Natural killer cell (primary cell): ENCODE measurements at regions not wholly inside any gene's neighbourhood (a gene's known extent, or its start where the extent isn't known, plus 50 kb on each side); places are given as distances from the start of the nearest gene placed in this dataset.

Experiments used
- ATAC-seq, 3 donors: fragments of 150-1000 bp in 2 of 3; fragments of 200-7000 bp in 1 of 3; cut with Tn5 transposase; 1 replicate in 1 of 3; 2 replicates in 2 of 3; pipeline ENCODE4 v1.10.0; 2021; ENCODE audit warnings: mild to moderate bottlenecking in 2 of 3, moderate library complexity in 2 of 3
- DNase-seq, 2 donors: peaks; one replicate each; pipeline versions ENCODE4 v3.0.0 to v3.0.0-alpha.2; 2013 to 2021; ENCODE audit warnings: mixed read lengths in 1 of 2
- H3K27ac ChIP-seq: one replicate; pipeline ENCODE4 v1.5.1; 2013; ENCODE audit warnings: mild to moderate bottlenecking, low read length
- H3K27me3 ChIP-seq: one replicate; pipeline ENCODE4 v1.6.1; 2013; ENCODE audit warnings: low read length; ENCODE audit not compliant: control insufficient read depth, insufficient read depth
- H3K36me3 ChIP-seq: one replicate; pipeline ENCODE4 v1.6.1; 2013; ENCODE audit warnings: low read length; ENCODE audit not compliant: control insufficient read depth, insufficient read depth
- H3K4me1 ChIP-seq: one replicate; pipeline ENCODE4 v1.6.1; 2013; ENCODE audit warnings: low read length; ENCODE audit not compliant: control insufficient read depth, insufficient read depth
- H3K4me3 ChIP-seq: one replicate; pipeline ENCODE4 v1.5.1; 2013; ENCODE audit warnings: low read length
- H3K9me3 ChIP-seq: one replicate; pipeline ENCODE4 v1.6.1; 2013; ENCODE audit warnings: low read length; ENCODE audit not compliant: control insufficient read depth, insufficient read depth
- H3K27ac Mint-ChIP-seq, 2 donors: one replicate each; pipeline ENCODE4 v1.8.0; 2022; ENCODE audit warnings: mild to moderate bottlenecking in 2 of 2, mixed read lengths in 2 of 2, moderate library complexity in 1 of 2
- H3K27me3 Mint-ChIP-seq, 2 donors: one replicate each; pipeline ENCODE4 v1.8.0; 2022; ENCODE audit warnings: low read depth in 2 of 2, mixed read lengths in 2 of 2
- H3K36me3 Mint-ChIP-seq: one replicate; pipeline ENCODE4 v1.8.0; 2022; ENCODE audit warnings: mixed read lengths
- H3K4me1 Mint-ChIP-seq, 2 donors: one replicate each; pipeline ENCODE4 v1.8.0; 2022; ENCODE audit warnings: mixed read lengths in 2 of 2
- H3K4me3 Mint-ChIP-seq: one replicate; pipeline ENCODE4 v1.8.0; 2022; ENCODE audit warnings: mild to moderate bottlenecking, moderate library complexity, mixed read lengths
- H3K9me3 Mint-ChIP-seq, 2 donors: one replicate each; pipeline ENCODE4 v1.8.0; 2022; ENCODE audit warnings: mixed read lengths in 2 of 2
- WGBS: methylation state at CpG from one replicate; pipeline ENCODE4 v1.1.7; 2013; ENCODE audit warnings: missing lambda C conversion rate; ENCODE audit not compliant: insufficient coverage; 5-methylcytosine and 5-hydroxymethylcytosine counted together
- intact Hi-C: fragments of 100-400 bp; cut with micrococcal nuclease; formaldehyde crosslinking; loops from one replicate; pipeline ENCODE4 v1.14.2; 2022
- TF ChIP-seq, protein P1 (sequence below): fragments of 200-600 bp; IDR thresholded peaks from one replicate; pipeline ENCODE4 v1.8.0; 2022; ENCODE audit warnings: antibody characterized with exemption

DNA sequence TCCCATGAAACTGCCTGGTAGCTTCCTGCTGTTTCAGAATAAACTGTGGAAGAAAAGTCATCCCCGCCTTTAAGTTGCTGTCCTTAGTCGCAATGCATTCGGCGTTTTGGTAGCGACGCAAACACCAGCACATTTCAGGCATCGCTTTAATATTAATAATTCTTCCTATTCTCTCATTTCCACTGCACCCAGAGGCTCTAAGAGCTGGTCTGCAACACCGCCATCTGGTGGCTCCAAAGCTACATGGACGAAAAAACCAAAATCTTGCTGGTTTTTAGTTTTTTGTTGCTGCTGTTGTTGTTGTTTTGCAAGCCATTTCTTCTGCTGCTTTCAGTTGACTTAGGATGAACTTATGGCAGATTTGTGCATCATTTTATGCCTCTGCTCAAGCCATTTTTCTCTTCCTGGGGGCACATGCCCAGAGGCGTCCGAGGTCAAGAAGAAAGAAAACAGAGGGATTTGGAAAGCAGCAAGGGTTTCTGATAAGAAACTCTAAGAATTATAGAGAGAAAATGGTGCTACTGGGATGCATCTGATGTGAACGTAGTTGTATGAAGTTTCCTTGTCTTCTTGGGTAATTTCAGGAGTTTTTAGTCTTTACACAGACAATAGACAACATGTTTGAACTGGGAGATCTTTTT, 345.4 kb upstream of the KIRREL3 start:
- Mint-ChIP-seq H3K4me1 (no peaks in the 10 kb centered on the region), H3K27me3 (peaks cover 3 to 22% of the 10 kb centered on the region in 2 donors), H3K4me3 (no peak overlapping the region), H3K9me3 (peaks cover 0 to 5% of the 10 kb centered on the region in 2 donors), H3K27ac (no peak overlapping the region), H3K36me3 (no peaks in the 10 kb centered on the region)
- intact Hi-C loops: loop anchor here (2.0 to 10.0 kb wide), 2 partner anchors 631 to 905 kb away; no protein-coding TSS in a partner anchor
- Histone ChIP-seq H3K36me3 (no peaks in the 10 kb centered on the region), H3K4me1 (no peaks in the 10 kb centered on the region), H3K27me3 (no peaks in the 10 kb centered on the region), H3K4me3 (no peak overlapping the region), H3K9me3 (no peaks in the 10 kb centered on the region), H3K27ac (no peak overlapping the region)
- TF ChIP-seq, protein P1, sequence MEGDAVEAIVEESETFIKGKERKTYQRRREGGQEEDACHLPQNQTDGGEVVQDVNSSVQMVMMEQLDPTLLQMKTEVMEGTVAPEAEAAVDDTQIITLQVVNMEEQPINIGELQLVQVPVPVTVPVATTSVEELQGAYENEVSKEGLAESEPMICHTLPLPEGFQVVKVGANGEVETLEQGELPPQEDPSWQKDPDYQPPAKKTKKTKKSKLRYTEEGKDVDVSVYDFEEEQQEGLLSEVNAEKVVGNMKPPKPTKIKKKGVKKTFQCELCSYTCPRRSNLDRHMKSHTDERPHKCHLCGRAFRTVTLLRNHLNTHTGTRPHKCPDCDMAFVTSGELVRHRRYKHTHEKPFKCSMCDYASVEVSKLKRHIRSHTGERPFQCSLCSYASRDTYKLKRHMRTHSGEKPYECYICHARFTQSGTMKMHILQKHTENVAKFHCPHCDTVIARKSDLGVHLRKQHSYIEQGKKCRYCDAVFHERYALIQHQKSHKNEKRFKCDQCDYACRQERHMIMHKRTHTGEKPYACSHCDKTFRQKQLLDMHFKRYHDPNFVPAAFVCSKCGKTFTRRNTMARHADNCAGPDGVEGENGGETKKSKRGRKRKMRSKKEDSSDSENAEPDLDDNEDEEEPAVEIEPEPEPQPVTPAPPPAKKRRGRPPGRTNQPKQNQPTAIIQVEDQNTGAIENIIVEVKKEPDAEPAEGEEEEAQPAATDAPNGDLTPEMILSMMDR: peak; percentile 34
- 41% methylated on average over 12 of the region's 12 CpGs for WGBS
- ATAC-seq: no peak
- DNase-seq: peak in 1 of 2 donors; percentile 43

DNA sequence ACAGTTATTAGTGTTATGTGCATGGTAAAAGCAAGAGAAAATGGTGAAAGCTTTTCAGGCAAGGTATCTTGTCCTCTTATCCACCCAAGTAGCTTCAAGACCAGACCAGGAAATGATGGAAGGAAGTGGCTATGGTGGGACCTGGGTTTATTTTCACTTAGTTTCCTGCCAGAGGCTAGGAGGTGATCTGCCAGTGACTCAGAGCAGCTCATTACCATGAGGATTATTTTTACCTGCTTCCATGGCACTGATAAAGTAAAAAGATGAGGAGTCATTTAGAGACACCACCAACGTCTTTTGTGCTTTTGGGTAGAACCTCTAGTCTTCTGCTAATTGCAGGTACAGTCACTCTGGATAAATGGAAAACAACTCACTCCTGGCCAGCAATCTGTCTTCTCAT, 339.9 kb upstream of the KIRREL3 start:
- intact Hi-C loops: loop anchor here (10.0 kb wide), 1 partner anchor 626 kb away; no protein-coding TSS in a partner anchor
- WGBS: 80% methylated on average over 1 of the region's 1 CpG

DNA sequence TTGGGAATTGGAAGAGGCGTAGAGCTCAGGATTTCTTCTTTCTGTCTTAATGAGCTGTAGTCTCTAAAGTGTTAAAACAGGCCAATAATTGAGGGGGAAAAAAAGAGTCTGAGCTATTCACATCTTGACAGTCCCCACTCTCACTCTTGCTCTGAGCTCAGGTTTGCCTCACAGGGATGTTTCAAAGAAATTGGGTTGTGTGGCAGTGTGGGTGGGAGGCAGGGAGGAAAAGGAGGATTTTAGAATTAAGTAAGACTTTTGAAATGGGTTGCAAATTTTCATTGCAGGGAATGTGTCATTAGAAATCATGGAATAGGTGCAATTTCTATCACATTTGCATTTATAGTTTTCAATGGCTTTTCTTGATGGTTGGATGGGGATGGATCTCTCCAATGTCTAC, 338.8 kb upstream of the KIRREL3 start:
- no peak overlapping the region for H3K27ac Mint-ChIP-seq
- no peak for ATAC-seq
- 90% methylated on average over 1 of the region's 1 CpG for WGBS
- intact Hi-C loops: no loop called here
- Histone ChIP-seq H3K27me3 (no peaks in the 10 kb centered on the region), H3K27ac (no peak overlapping the region), H3K36me3 (no peaks in the 10 kb centered on the region), H3K4me1 (no peaks in the 10 kb centered on the region), H3K4me3 (no peak overlapping the region), H3K9me3 (no peaks in the 10 kb centered on the region)
- H3K27me3 Mint-ChIP-seq: no peaks in the 10 kb centered on the region
- peaks cover 0 to 3% of the 10 kb centered on the region in 2 donors for H3K9me3 Mint-ChIP-seq
- no peak overlapping the region for H3K4me3 Mint-ChIP-seq
- no peaks in the 10 kb centered on the region for H3K36me3 Mint-ChIP-seq
- TF ChIP-seq, protein P1: no peak
- no peak for DNase-seq
- H3K4me1 Mint-ChIP-seq: no peaks in the 10 kb centered on the region

More for the DNA sequence above, 339.9 kb upstream of the KIRREL3 start:
- Mint-ChIP-seq H3K36me3 (no peaks in the 10 kb centered on the region), H3K9me3 (peaks cover 0 to 3% of the 10 kb centered on the region in 2 donors), H3K4me3 (no peak overlapping the region), H3K27me3 (peaks cover 0 to 6% of the 10 kb centered on the region in 2 donors), H3K4me1 (no peaks in the 10 kb centered on the region), H3K27ac (no peak overlapping the region)
- Histone ChIP-seq H3K4me3 (no peak overlapping the region), H3K9me3 (no peaks in the 10 kb centered on the region), H3K27ac (no peak overlapping the region), H3K4me1 (no peaks in the 10 kb centered on the region), H3K27me3 (no peaks in the 10 kb centered on the region), H3K36me3 (no peaks in the 10 kb centered on the region)
- ATAC-seq (no peak), DNase-seq (no peak)
- TF ChIP-seq, protein P1: no peak
